ENCODE measurements at regions not wholly inside any gene's neighbourhood (a gene's known extent, or its start where the extent isn't known, plus 50 kb on each side); places are given as distances from the start of the nearest gene placed in this dataset.
"Not testable (repeated sequence)": the region's sequence is repeated elsewhere in the genome, so short reads cannot be mapped to it uniquely, and the experiment has no call there.

DNA sequence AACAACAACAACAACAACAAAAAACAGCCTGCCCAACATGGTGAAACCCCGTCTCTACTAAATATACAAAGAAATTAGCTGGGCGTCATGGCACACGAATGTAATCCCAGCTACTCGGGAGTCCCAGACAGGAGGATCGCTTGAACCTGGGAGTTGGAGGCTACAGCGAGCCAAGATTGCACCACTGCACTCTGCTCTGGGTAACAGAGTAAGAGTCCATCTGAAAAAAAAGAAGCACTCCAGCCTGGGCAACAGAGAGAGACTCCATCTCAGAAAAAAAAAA lies 344.1 kb upstream of the PLGLB2 start:
- H3K4me1 ChIP-seq (ENCODE audit: low read depth): no peaks in the 10 kb centered on the region
- TF ChIP-seq, protein P1, sequence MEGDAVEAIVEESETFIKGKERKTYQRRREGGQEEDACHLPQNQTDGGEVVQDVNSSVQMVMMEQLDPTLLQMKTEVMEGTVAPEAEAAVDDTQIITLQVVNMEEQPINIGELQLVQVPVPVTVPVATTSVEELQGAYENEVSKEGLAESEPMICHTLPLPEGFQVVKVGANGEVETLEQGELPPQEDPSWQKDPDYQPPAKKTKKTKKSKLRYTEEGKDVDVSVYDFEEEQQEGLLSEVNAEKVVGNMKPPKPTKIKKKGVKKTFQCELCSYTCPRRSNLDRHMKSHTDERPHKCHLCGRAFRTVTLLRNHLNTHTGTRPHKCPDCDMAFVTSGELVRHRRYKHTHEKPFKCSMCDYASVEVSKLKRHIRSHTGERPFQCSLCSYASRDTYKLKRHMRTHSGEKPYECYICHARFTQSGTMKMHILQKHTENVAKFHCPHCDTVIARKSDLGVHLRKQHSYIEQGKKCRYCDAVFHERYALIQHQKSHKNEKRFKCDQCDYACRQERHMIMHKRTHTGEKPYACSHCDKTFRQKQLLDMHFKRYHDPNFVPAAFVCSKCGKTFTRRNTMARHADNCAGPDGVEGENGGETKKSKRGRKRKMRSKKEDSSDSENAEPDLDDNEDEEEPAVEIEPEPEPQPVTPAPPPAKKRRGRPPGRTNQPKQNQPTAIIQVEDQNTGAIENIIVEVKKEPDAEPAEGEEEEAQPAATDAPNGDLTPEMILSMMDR (IDR thresholded peaks at IDR 0.05; ENCODE audit: low read depth, low read length): no peak
- H3K36me3 ChIP-seq: no peaks in the 10 kb centered on the region
- no peak for DNase-seq (ENCODE audit: low read depth in 1 of 2, low spot score in 1 of 2)
- H3K9me3 ChIP-seq (ENCODE audit: low read depth): no peaks in the 10 kb centered on the region
- H3K4me3 ChIP-seq: no peak overlapping the region
- H3K27ac ChIP-seq: no peak overlapping the region
- H3K27me3 ChIP-seq: no peaks in the 10 kb centered on the region

DNA sequence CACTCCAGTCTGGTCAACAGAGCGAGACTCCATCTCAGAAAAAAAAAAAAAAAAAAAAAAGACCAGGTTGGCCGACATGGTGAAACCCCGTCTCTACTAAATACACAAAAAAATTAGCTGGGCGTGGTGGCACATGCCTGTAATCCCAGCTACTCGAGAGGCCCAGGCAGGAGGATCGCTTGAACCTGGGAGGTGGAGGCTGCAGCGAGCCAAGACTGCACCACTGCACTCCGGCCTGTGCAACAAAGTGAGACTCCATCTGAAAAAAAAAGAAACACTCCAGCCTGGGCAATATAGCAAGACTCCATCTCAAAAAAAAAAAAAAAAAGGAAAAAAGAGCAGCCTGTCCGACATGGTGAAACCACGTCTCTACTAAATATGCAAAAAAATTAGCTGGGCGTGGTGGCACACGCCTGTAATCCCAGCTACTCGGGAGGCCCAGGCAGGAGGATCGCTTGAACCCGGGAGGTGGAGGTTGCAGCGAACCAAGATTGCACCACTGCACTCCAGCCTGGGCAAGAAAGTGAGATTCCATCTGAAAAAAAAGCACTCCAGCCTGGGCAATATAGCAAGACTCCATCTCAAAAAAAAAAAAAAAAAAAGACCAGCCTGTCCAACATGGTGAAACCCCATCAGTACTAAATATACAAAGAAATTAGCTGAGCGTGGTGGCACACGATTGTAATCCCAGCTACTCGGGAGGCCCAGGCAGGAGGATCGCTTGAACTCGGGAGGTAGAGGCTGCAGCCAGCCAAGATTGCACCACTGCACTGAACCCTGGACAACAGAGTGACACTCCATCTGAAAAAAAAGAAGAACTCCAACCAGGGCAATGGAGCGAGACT lies 343.3 kb upstream of the PLGLB2 start:
- H3K4me1 ChIP-seq (ENCODE audit: low read depth); DNase-seq (ENCODE audit: low read depth in 1 of 2, low spot score in 1 of 2); H3K4me3 ChIP-seq; H3K27me3 ChIP-seq; H3K9me3 ChIP-seq (ENCODE audit: low read depth); H3K27ac ChIP-seq; H3K36me3 ChIP-seq: not testable (repeated sequence)

DNA sequence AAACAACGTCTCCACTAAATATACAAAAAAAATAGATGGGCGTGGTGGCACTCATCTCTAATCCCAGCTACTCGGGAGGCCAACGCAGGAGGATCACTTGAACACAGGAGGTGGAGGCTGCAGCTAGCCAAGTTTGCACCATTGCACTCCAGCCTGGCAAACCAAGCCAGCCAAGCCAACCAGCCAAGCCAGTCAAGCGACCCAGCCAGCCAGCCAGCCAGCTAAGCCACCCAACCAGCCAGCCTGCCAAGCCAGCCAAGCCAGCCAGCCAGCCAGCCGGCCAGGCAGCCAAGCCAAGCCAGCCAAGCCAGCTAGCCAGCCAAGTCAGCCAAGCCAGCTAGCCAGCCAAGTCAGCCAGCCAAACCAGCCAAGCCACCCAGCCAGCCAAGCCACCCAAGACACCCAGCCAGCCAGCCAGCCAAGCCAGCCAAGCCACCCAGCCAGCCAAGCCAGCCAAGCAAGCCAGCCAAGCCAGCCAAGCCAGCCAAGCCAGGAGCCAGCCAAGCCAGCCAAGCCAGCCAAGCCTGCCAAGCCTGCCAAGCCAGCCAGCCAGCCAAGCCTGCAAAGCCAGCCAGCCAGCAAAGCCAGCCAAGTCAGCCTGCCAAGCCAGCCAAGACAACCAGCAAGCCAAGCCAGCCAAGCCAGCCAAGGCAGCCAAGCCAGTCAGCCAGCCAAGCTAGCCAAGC lies 342.2 kb upstream of the PLGLB2 start:
- H3K27ac ChIP-seq; DNase-seq (ENCODE audit: low read depth in 1 of 2, low spot score in 1 of 2); H3K9me3 ChIP-seq (ENCODE audit: low read depth); H3K4me3 ChIP-seq; H3K4me1 ChIP-seq (ENCODE audit: low read depth); H3K36me3 ChIP-seq; H3K27me3 ChIP-seq: not testable (repeated sequence)

DNA sequence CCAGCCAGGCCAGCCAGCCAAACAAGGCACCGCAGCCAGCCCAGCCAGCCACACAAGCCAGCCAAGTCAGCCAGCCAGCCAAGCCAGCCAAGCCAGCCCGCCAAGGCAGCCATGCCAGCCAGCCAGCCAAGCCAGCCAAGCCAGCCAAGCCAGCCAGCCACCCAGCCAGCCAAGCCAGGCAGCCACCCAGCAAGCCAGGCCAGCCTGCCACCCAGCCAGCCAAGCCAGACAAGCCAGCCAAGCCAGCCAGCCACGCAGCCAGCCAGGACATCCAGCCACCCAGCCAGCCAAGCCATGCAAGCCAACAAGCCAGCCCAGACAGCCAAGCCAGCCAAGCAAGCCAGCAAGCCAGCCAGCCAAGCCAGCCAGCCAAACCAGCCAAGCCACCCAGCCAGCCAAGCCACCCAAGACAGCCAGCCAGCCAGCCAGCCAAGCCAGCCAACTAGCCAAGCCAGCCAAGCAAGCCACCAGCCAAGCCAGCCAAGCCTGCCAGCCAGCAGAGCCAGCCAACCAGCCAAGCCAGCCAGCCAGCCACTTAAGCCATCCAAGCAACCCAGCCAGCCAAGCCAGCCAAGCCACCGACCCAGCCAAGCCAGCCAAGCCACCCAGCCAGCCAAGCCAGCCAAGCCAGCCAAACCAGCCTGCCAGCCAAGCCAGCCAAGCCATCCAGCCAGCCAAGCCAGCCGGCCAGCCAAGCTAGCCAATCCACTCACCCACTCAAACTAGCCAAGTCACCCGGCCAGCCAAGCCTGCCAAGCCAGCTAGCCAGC lies 341.3 kb upstream of the PLGLB2 start:
- not testable (repeated sequence) for H3K4me3 ChIP-seq

DNA sequence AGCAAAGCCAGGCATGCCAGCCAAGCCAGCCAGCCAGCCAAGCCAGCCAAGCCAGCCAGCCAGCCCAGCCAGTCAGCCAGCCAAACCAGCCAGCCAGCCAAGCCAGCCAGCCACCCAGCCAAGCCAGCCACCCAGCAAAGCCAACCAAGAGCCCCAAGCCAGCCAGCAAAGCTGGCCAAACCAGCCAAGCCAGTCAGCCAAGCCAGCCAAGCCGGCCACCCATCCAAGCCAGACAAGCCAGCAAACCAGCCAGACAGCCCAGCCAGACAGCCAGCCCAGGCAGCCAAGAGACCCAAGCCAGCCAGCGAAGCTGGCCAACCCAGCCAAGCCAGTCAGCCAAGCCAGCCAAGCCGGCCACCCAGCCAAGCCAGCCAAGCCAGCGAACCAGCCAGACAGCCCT lies 338.3 kb upstream of the PLGLB2 start:
- not testable (repeated sequence) for H3K9me3 ChIP-seq (ENCODE audit: low read depth); H3K4me3 ChIP-seq; H3K4me1 ChIP-seq (ENCODE audit: low read depth); DNase-seq (ENCODE audit: low read depth in 1 of 2, low spot score in 1 of 2); H3K27ac ChIP-seq; H3K27me3 ChIP-seq; H3K36me3 ChIP-seq

More for the DNA sequence above, 341.3 kb upstream of the PLGLB2 start:
- not testable (repeated sequence) for DNase-seq (ENCODE audit: low read depth in 1 of 2, low spot score in 1 of 2); H3K27ac ChIP-seq; H3K36me3 ChIP-seq; H3K4me1 ChIP-seq (ENCODE audit: low read depth); H3K27me3 ChIP-seq; H3K9me3 ChIP-seq (ENCODE audit: low read depth)

DNA sequence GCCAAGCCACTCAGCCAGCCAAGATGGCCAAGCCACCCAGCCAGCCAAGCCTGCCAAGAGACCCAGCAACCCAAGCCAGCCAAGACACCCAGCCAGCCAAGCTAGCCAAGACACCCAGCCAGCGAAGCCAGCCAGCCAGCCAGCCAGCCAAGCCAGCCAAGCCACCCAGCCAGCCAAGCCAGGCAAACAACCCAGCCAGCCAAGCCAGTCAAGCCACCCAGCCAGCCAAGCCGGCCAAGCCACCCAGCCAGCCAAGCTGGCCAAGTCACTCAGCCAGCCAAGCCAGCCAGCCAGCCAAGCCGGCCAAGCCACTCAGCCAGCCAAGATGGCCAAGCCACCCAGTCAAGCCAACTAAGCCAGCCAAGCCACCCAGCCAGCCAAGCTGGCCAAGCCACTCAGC lies 337.5 kb upstream of the PLGLB2 start:
- not testable (repeated sequence) for H3K27ac ChIP-seq; H3K4me1 ChIP-seq (ENCODE audit: low read depth); H3K4me3 ChIP-seq; H3K9me3 ChIP-seq (ENCODE audit: low read depth); H3K36me3 ChIP-seq; DNase-seq (ENCODE audit: low read depth in 1 of 2, low spot score in 1 of 2); H3K27me3 ChIP-seq

DNA sequence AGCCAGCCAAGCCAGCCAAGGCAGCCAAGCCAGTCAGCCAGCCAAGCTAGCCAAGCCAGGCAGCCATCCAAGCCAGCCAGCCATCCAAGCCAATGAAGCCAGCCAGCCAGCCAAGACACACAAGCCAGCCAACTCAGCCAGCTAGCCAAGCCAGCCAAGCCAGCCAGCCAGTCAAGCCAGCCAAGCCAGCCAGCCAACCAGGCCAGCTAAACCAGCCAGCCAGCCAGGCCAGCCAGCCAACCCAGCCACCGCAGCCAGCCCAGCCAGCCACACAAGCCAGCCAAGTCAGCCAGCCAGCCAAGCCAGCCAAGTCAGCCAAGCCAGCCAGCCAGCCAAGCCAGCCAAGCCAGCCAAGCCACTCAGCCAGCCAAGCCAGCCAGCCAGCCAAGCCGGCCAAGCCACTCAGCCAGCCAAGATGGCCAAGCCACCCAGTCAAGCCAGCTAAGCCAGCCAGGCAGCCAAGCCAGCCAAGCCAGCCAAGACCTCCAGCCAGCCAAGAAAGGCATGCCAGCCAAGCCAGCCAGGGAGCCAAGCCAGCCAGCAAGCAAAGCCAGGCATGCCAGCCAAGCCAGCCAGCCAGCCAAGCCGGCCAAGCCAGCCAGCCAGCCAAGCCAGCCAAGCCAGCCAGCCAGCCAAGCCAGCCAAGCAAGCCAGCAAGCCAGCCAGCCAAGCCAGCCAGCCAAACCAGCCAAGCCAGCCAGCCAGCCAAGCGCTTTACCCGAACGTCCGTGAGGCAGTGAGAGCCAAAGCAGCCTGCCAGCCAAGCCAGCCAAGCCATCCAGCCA lies 335.7 kb upstream of the PLGLB2 start:
- H3K9me3 ChIP-seq (ENCODE audit: low read depth); H3K4me1 ChIP-seq (ENCODE audit: low read depth); H3K4me3 ChIP-seq; H3K27ac ChIP-seq; DNase-seq (ENCODE audit: low read depth in 1 of 2, low spot score in 1 of 2); H3K36me3 ChIP-seq; H3K27me3 ChIP-seq: not testable (repeated sequence)

DNA sequence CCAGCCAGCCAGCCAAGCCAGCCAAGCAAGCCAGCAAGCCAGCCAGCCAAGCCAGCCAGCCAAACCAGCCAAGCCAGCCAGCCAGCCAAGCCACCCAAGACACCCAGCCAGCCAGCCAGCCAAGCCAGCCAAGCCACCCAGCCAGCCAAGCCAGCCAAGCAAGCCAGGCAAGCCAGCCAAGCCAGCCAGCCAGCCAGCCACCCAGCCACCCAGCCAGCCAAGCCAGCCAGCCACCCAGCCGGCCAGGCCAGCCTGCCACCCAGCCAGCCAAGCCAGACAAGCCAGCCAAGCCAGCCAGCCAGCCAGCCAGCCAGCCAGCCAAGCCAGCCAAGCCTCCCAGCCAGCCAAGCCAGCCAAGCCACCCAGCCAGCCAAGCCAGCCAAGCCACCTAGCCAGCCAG lies 333.6 kb upstream of the PLGLB2 start:
- H3K4me1 ChIP-seq (ENCODE audit: low read depth); H3K36me3 ChIP-seq; H3K4me3 ChIP-seq; H3K9me3 ChIP-seq (ENCODE audit: low read depth); DNase-seq (ENCODE audit: low read depth in 1 of 2, low spot score in 1 of 2); H3K27ac ChIP-seq; H3K27me3 ChIP-seq: not testable (repeated sequence)

DNA sequence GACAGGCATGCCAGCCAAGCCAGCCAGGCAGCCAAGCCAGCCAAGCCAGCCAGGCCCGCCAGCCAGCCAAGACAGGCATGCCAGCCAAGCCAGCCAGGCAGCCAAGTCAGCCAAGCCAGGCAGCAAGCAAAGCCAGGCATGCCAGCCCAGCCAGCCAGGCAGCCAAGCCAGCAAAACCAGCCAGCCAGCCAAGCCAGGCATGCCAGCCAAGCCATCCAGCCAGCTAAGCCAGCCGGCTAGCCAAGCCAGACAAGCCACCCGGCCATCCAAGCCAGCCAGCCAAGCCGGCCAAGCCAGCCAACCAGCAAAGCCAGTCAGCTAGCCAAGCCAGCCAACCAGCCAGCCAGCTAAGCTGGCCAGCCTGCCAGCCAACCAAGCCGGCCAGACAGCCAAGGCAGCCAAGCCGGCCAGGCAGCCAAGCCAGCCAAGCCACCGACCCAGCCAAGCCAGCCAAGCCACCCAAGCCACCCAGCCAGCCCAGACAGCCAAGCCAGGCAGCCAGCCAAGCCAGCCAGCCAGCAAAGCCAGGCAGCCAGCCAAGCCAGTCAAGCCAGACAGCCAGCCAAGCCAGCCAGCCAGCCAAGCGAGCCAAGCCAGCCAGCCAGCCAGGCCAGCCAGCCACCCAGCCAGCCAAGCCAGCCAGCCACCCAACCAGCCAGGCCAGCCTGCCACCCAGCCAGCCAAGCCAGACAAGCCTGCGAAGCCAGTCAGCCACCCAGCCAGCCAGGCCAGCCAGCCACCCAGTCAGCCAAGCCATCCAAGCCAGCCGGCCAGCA lies 332.9 kb upstream of the PLGLB2 start:
- H3K36me3 ChIP-seq; H3K4me3 ChIP-seq; DNase-seq (ENCODE audit: low read depth in 1 of 2, low spot score in 1 of 2); H3K27me3 ChIP-seq; H3K27ac ChIP-seq; H3K4me1 ChIP-seq (ENCODE audit: low read depth); H3K9me3 ChIP-seq (ENCODE audit: low read depth): not testable (repeated sequence)

DNA sequence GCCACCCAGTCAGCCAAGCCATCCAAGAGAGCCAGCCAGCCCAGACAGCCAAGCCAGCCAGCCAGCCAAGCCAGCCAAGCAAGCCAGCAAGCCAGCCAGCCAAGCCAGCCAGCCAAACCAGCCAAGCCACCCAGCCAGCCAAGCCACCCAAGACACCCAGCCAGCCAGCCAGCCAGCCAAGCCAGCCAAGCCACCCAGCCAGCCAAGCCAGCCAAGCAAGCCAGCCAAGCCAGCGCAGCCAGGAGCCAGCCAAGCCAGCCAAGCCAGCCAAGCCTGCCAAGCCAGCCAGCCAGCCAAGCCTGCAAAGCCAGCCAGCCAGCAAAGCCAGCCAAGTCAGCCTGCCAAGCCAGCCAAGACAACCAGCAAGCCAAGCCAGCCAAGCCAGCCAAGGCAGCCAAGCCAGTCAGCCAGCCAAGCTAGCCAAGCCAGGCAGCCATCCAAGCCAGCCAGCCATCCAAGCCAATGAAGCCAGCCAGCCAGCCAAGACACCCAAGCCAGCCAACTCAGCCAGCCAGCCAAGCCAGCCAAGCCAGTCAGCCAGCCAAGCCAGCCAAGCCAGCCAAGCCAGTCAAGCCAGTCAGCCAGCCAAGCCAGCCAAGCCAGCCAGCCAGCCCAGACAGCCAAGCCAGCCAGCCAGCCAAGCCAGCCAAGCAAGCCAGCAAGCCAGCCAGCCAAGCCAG lies 332.2 kb upstream of the PLGLB2 start:
- DNase-seq (ENCODE audit: low read depth in 1 of 2, low spot score in 1 of 2); H3K9me3 ChIP-seq (ENCODE audit: low read depth); H3K36me3 ChIP-seq; H3K27ac ChIP-seq; H3K4me3 ChIP-seq; H3K27me3 ChIP-seq; H3K4me1 ChIP-seq (ENCODE audit: low read depth): not testable (repeated sequence)

DNA sequence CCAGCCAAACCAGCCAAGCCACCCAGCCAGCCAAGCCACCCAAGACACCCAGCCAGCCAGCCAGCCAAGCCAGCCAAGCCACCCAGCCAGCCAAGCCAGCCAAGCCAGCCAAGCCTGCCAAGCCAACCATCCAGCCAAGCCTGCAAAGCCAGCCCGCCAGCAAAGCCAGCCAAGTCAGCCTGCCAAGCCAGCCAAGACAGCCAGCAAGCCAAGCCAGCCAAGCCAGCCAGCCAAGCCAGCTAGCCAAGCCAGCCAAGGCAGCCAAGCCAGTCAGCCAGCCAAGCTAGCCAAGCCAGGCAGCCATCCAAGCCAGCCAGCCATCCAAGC lies 331.7 kb upstream of the PLGLB2 start:
- H3K27ac ChIP-seq; H3K27me3 ChIP-seq; H3K4me3 ChIP-seq; H3K9me3 ChIP-seq (ENCODE audit: low read depth); H3K36me3 ChIP-seq; H3K4me1 ChIP-seq (ENCODE audit: low read depth); DNase-seq (ENCODE audit: low read depth in 1 of 2, low spot score in 1 of 2): not testable (repeated sequence)

DNA sequence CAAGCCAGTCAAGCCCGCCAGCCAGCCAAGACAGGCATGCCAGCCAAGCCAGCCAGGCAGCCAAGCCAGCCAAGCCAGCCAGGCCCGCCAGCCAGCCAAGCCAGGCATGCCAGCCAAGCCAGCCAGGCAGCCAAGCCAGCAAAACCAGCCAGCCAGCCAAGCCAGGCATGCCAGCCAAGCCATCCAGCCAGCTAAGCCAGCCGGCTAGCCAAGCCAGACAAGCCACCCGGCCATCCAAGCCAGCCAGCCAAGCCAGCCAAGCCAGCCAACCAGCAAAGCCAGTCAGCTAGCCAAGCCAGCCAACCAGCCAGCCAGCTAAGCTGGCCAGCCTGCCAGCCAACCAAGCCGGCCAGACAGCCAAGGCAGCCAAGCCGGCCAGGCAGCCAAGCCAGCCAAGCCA lies 330.7 kb upstream of the PLGLB2 start:
- not testable (repeated sequence) for H3K36me3 ChIP-seq; H3K27me3 ChIP-seq; H3K9me3 ChIP-seq (ENCODE audit: low read depth); H3K4me1 ChIP-seq (ENCODE audit: low read depth); DNase-seq (ENCODE audit: low read depth in 1 of 2, low spot score in 1 of 2); H3K27ac ChIP-seq; H3K4me3 ChIP-seq
